ENCODE measurements at regions not wholly inside any gene's neighbourhood (a gene's known extent, or its start where the extent isn't known, plus 50 kb on each side); places are given as distances from the start of the nearest gene placed in this dataset.
"Not testable (repeated sequence)": the region's sequence is repeated elsewhere in the genome, so short reads cannot be mapped to it uniquely, and the experiment has no call there.

DNA sequence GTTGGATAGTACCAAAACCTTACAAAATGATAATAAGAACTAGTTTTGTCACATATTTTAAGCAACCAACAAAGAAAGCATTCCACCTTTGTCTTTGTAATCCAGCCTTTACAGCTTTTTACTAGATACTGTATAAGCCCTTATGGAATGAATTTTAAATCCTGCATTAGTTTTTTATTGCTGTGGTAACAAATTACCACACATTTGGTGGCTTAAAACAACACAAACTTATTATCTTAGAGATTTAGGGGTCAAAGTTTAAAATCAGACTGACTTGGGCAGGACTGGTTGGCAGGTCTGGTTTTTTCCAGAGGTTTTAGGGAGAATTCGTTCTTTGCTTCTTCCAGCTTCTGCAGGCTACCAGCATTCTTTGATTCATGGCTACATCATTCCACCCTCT lies 108.5 kb upstream of the NLGN1 start:
- intact Hi-C loops (cut with micrococcal nuclease; ENCODE audit: unreplicated experiment) (no loop called here), in situ Hi-C loops (cut with HindIII; ENCODE audit: low pct_unique_long_range_greater_than_20kb, low sequenced_read_pairs) (no loop called here)
- Histone ChIP-seq H3K9me3 (ENCODE audit: control insufficient read depth, insufficient read depth, low read depth, low read length) (no peaks in the 10 kb centered on the region), H3K27ac (ENCODE audit: low read length) (no peak overlapping the region), H3K27me3 (ENCODE audit: control insufficient read depth, insufficient read depth, low read length) (no peaks in the 10 kb centered on the region; the same call in 1 of the 2 replicates), H3K4me3 (ENCODE audit: low read depth in 2 of 2, low read length in 2 of 2) (no peak overlapping the region), H3K36me3 (ENCODE audit: control insufficient read depth, insufficient read depth, low read length) (no peaks in the 10 kb centered on the region), H3K4me1 (ENCODE audit: control insufficient read depth, insufficient read depth, low read length) (no peaks in the 10 kb centered on the region)
- ChIA-PET CTCF (no interaction called here), POLR2A (no interaction called here)
- TF ChIP-seq SIN3A (IDR thresholded peaks at IDR 0.05; ENCODE audit: borderline replicate concordance, insufficient read depth, low read depth, low read length) (no peak), TCF7L2 (IDR thresholded peaks at IDR 0.05; ENCODE audit: low read depth, low read length) (no peak), POLR2AphosphoS5 (IDR thresholded peaks at IDR 0.05; ENCODE audit: low read depth, low read length) (no peak)
- TF ChIP-seq, protein P1, sequence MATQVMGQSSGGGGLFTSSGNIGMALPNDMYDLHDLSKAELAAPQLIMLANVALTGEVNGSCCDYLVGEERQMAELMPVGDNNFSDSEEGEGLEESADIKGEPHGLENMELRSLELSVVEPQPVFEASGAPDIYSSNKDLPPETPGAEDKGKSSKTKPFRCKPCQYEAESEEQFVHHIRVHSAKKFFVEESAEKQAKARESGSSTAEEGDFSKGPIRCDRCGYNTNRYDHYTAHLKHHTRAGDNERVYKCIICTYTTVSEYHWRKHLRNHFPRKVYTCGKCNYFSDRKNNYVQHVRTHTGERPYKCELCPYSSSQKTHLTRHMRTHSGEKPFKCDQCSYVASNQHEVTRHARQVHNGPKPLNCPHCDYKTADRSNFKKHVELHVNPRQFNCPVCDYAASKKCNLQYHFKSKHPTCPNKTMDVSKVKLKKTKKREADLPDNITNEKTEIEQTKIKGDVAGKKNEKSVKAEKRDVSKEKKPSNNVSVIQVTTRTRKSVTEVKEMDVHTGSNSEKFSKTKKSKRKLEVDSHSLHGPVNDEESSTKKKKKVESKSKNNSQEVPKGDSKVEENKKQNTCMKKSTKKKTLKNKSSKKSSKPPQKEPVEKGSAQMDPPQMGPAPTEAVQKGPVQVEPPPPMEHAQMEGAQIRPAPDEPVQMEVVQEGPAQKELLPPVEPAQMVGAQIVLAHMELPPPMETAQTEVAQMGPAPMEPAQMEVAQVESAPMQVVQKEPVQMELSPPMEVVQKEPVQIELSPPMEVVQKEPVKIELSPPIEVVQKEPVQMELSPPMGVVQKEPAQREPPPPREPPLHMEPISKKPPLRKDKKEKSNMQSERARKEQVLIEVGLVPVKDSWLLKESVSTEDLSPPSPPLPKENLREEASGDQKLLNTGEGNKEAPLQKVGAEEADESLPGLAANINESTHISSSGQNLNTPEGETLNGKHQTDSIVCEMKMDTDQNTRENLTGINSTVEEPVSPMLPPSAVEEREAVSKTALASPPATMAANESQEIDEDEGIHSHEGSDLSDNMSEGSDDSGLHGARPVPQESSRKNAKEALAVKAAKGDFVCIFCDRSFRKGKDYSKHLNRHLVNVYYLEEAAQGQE (IDR thresholded peaks at IDR 0.05; ENCODE audit: insufficient read depth in 1 of 2, low read depth in 2 of 2, low read length in 1 of 2): no peak
- TF ChIP-seq, protein P2, sequence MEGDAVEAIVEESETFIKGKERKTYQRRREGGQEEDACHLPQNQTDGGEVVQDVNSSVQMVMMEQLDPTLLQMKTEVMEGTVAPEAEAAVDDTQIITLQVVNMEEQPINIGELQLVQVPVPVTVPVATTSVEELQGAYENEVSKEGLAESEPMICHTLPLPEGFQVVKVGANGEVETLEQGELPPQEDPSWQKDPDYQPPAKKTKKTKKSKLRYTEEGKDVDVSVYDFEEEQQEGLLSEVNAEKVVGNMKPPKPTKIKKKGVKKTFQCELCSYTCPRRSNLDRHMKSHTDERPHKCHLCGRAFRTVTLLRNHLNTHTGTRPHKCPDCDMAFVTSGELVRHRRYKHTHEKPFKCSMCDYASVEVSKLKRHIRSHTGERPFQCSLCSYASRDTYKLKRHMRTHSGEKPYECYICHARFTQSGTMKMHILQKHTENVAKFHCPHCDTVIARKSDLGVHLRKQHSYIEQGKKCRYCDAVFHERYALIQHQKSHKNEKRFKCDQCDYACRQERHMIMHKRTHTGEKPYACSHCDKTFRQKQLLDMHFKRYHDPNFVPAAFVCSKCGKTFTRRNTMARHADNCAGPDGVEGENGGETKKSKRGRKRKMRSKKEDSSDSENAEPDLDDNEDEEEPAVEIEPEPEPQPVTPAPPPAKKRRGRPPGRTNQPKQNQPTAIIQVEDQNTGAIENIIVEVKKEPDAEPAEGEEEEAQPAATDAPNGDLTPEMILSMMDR (IDR thresholded peaks at IDR 0.05): no peak
- DNase-seq (ENCODE audit: low read depth, low spot score) (no peak), ATAC-seq (no peak)
- BruUV-seq (replicated peaks): no TSS peak

DNA sequence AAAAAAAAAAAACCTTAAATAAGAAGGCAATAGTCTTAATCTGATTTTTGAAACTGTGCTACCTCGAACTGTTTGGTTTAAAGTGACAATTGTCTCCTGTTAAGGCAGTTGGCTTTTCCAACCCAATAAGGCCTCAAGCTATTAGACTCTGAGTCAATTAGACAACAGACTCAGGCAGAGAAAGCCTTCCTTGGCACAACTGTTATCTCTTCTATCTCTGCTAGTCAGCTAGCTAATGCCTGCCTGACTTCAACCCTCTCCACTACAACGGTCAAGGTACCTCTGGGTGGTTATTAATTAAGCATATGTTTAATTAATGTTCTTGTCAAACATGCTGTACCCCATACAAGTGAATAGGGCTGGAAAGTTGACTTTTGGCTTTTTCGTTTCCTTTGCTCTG lies 110.2 kb upstream of the NLGN1 start:
- intact Hi-C loops (cut with micrococcal nuclease; ENCODE audit: unreplicated experiment): no loop called here
- POLR2A ChIA-PET: interaction anchor here (0.6 kb wide), 1 partner anchor 118 kb away, joined by 6 read pairs; no protein-coding TSS in a partner anchor

DNA sequence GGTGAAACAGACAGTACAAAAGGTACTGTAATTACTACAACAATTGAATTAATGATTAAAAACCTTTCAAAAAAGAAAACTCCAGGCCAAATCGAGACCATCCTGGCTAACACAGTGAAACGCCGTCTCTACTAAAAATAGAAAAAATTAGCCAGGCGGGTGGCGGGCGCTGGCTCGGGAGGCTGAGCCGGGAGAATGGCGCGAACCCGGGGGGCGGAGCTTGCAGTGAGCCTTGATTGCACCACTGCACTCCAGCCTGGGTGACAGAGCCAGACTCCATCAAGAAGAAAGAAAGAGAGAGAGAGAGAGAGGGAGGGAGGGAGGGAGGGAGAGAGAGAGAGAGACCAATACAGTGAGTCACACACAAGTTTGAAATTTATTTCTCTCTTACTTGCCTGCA lies 111.0 kb upstream of the NLGN1 start:
- DNase-seq (ENCODE audit: low read depth, low spot score); CTCF ChIA-PET; H3K4me3 ChIP-seq (ENCODE audit: low read depth in 2 of 2, low read length in 2 of 2); H3K27me3 ChIP-seq (ENCODE audit: control insufficient read depth, insufficient read depth, low read length); H3K27ac ChIP-seq (ENCODE audit: low read length); H3K4me1 ChIP-seq (ENCODE audit: control insufficient read depth, insufficient read depth, low read length); H3K9me3 ChIP-seq (ENCODE audit: control insufficient read depth, insufficient read depth, low read depth, low read length); H3K36me3 ChIP-seq (ENCODE audit: control insufficient read depth, insufficient read depth, low read length); in situ Hi-C loops (cut with HindIII; ENCODE audit: low pct_unique_long_range_greater_than_20kb, low sequenced_read_pairs); BruUV-seq (replicated peaks); ATAC-seq; intact Hi-C loops (cut with micrococcal nuclease; ENCODE audit: unreplicated experiment): not testable (repeated sequence)
- POLR2A ChIA-PET: interaction anchor here (0.6 kb wide), 1 partner anchor 117 kb away, joined by 6 read pairs; no protein-coding TSS in a partner anchor

More for the DNA sequence above, 110.2 kb upstream of the NLGN1 start:
- no peak for ATAC-seq
- Histone ChIP-seq H3K27me3 (ENCODE audit: control insufficient read depth, insufficient read depth, low read length) (no peaks in the 10 kb centered on the region; the same call in 1 of the 2 replicates), H3K4me1 (ENCODE audit: control insufficient read depth, insufficient read depth, low read length) (no peaks in the 10 kb centered on the region), H3K4me3 (ENCODE audit: low read depth in 2 of 2, low read length in 2 of 2) (no peak overlapping the region), H3K9me3 (ENCODE audit: control insufficient read depth, insufficient read depth, low read depth, low read length) (no peaks in the 10 kb centered on the region), H3K27ac (ENCODE audit: low read length) (no peak overlapping the region), H3K36me3 (ENCODE audit: control insufficient read depth, insufficient read depth, low read length) (no peaks in the 10 kb centered on the region)
- TF ChIP-seq SIN3A (IDR thresholded peaks at IDR 0.05; ENCODE audit: borderline replicate concordance, insufficient read depth, low read depth, low read length) (no peak), TCF7L2 (IDR thresholded peaks at IDR 0.05; ENCODE audit: low read depth, low read length) (no peak), POLR2AphosphoS5 (IDR thresholded peaks at IDR 0.05; ENCODE audit: low read depth, low read length) (no peak)
- TF ChIP-seq, protein P2 (IDR thresholded peaks at IDR 0.05): no peak
- TF ChIP-seq, protein P1 (IDR thresholded peaks at IDR 0.05; ENCODE audit: insufficient read depth in 1 of 2, low read depth in 2 of 2, low read length in 1 of 2): no peak
- BruUV-seq (replicated peaks): no TSS peak
- in situ Hi-C loops (cut with HindIII; ENCODE audit: low pct_unique_long_range_greater_than_20kb, low sequenced_read_pairs): no loop called here
- no peak for DNase-seq (ENCODE audit: low read depth, low spot score)
- CTCF ChIA-PET: no interaction called here

All from Panc1 (cell line).